GM19463 (cell line): ENCODE measurements at regions not wholly inside any gene's neighbourhood (a gene's known extent, or its start where the extent isn't known, plus 50 kb on each side); places are given as distances from the start of the nearest gene placed in this dataset.

Experiments used
- ATAC-seq: cut with Tn5 transposase; IDR thresholded peaks from one replicate; pipeline ENCODE4 v1.9.1; 2021; ENCODE audit warnings: mild to moderate bottlenecking, moderate library complexity; ENCODE audit not compliant: unreplicated experiment

DNA sequence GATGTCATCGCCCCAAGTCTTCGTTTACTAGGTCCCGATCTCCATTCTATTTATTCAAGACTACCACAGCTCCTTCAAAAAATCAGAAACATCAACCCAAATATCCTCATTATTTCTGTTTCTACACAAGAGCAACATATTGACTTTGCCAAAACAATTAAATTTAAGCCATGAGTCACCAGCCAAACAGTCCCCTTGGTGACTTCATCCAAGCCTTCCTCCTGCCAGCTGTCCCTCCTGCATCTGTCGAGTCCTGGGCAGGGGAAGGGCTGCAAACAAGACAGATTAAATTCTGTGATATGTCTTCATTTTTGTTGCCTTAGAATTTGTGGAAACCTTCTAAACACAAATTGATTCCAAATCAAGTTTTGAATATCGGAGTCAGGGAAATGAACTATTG, 110.3 kb downstream of the SP3 start:
- no peak for ATAC-seq

DNA sequence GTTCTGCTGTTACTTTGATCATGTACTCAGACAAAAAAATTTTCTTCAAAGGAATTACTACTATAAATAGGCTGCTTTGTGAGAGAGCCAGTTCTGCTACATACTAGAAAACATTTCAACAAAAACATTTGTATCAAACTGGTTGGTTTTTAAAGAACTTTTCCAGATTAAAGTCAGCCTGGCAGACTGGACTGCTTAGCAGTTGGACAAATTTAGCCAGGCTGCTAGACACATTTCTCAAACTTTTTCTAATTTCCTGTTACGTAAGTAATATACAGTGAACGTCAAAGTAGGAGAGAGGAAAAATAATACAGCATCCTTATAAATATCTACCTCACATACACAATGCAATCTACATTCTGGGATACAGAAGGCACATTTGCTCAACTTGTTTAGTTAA, 109.5 kb downstream of the SP3 start:
- no peak for ATAC-seq
